ENCODE measurements at regions not wholly inside any gene's neighbourhood (a gene's known extent, or its start where the extent isn't known, plus 50 kb on each side); places are given as distances from the start of the nearest gene placed in this dataset.

DNA sequence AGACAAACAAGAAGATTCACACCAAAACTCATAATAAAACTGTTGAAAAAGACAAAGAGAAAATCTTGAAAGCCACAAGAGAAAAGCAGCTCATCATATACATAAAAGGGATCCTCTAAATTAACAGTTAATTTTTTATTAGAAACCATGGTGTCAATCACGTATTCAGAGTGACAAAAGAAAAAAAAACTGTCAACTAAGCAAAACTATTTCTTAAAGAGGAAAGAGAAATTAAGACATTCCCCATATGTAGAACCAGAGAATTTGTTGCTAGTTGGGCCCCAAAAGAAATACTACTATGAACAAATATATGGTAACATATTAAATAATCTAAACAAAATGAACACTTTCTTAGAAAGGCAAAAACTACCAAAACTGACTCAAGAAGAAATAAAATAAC is 74.3 kb upstream of the TENT5A start:
- no peak for TF ChIP-seq CTCF (IDR thresholded peaks at IDR 0.05)
- TF ChIP-seq POLR2A (IDR thresholded peaks at IDR 0.05), result no peak
- TF ChIP-seq POLR2AphosphoS5 (IDR thresholded peaks at IDR 0.05), result no peak
